ENCODE measurements at regions not wholly inside any gene's neighbourhood (a gene's known extent, or its start where the extent isn't known, plus 50 kb on each side); places are given as distances from the start of the nearest gene placed in this dataset.

- no peak for TF ChIP-seq CTCF (IDR thresholded peaks at IDR 0.05)
- no peak for TF ChIP-seq POLR2A (IDR thresholded peaks at IDR 0.05)
Measured at GRCh38 chr3:82055792-82056191, 294.3 kb upstream of the GBE1 start.
